ENCODE measurements at regions not wholly inside any gene's neighbourhood (a gene's known extent, or its start where the extent isn't known, plus 50 kb on each side); places are given as distances from the start of the nearest gene placed in this dataset.

- TF ChIP-seq CTCF (IDR thresholded peaks at IDR 0.05): no peak
- TF ChIP-seq POLR2A (IDR thresholded peaks at IDR 0.05): no peak
Observed at GRCh38 chr9:101880846-101881245, 142.4 kb upstream of the GRIN3A start.

Data from transverse colon (tissue), 3 donors.